ENCODE measurements at regions not wholly inside any gene's neighbourhood (a gene's known extent, or its start where the extent isn't known, plus 50 kb on each side); places are given as distances from the start of the nearest gene placed in this dataset.
"Not testable (repeated sequence)": the region's sequence is repeated elsewhere in the genome, so short reads cannot be mapped to it uniquely, and the experiment has no call there.

DNA sequence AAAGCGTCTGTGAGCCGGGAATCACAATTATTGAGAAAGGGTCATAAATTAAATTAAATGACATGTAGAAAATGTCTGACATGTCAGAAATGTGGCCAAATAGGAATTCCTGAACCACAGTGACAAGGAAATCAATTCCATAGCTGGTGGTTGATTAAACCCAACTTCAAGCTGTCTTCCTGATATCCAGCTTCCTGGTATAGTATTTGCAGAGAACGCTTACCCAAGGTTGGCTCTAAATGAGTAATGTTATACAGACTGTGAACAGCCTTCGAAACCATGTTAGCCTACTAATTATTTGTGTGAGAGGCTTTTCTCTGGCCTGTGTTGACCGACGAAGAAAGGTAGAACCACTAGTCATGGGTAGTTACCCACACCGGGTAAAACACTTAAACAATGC, 347.2 kb downstream of the RFC3 start:
- DNase-seq (ENCODE audit: low read depth in 2 of 2): no peak

DNA sequence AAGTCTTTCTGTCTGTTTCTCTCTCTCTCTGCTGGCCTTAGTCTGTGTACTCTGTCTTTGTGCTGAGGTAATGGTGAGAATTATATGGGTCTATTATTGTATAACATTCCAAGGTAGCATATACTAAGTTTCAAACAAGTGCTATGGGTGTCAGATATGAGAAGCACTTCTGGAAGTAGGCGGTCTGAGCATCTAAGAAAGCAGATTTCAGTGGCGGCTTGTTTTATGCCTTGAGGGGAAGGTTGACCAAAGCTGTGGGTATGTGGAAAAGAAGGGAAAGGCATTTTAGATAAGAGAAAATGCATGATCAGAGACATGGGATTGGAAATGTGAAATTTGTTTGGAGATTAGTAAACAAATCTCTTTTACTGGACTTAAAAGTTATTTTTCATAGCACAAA, 348.5 kb downstream of the RFC3 start:
- DNase-seq (ENCODE audit: low read depth in 2 of 2): no peak

DNA sequence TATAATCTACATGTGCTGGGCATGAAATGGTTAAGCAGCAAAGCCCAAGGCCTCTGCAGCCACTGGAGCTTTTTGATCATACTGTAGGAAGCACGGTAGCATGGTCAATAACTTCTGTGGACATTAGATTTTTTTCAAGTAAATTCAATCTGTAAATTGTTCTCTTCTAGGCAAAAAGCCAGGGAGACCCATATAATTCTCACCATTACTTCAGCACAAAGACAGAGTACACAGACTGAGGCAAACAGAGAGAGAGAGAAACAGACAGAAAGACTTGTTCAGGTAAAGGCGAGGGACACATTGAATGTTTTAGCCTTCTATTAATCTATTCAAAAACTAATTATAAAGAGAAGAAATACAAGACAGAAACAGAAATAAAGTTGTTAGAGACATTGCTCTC, 349.4 kb downstream of the RFC3 start:
- DNase-seq (ENCODE audit: low read depth in 2 of 2): no peak

DNA sequence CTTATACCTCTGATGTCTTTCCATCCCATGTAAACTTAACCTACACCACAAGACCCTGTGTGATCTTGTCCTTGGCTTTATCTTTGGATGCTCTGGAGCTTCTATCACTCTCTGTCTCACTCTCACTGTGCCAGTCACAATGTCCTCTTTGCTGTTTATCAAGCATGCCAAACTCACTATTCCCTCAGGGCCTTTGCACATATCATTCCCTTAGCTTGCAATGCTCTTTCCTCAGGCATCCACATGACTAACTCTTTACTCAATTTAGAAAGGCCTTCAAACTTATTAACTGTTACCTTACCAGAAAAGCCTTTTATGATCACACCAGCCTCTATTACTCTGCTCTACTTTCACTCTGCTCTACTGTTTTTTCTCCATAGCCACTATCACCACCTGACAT, 354.1 kb downstream of the RFC3 start:
- DNase-seq (ENCODE audit: low read depth in 2 of 2): no peak

DNA sequence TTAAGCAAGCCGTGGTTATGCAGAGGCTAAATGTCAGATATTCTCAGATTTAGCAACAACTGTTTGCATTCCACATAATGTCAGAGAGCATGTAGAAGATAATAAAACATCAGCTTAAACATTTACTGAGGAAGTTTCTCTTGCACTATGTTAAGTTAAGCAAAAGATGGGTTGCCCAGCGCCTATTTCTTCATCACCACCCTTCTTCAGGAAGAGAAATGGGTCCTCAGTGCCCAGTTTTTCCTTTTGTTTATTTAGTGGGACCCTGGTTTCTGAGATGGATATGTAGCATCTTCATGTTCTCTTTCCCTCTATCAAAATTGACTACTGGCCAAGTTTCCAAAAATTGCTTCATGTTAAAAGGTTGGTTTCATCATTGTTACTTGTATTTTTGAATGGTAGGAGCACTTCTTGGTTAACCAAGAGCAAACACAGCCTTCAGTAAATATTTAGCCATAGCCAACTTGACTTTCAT, 356.8 kb downstream of the RFC3 start:
- DNase-seq (ENCODE audit: low read depth in 2 of 2): no peak

DNA sequence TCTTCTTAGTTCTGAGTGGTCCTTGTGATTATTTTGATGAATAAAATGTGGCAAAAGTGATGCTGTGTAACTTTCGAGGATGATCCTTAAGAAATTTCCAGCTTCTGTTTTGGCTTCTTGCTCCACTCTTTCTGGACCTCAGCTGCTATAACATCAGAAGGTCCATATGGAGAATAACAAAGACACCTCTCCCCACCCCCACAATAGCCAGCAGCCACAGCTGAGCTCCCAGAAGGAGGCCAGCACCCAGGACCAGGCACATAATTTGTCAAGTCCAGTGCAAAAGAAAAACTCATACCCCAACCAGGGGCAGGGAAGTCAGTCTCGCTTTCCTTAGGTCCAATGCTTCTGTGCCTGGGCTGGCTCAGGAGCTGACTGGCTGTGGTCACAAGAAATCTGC, 357.6 kb downstream of the RFC3 start:
- no peak for DNase-seq (ENCODE audit: low read depth in 2 of 2)

DNA sequence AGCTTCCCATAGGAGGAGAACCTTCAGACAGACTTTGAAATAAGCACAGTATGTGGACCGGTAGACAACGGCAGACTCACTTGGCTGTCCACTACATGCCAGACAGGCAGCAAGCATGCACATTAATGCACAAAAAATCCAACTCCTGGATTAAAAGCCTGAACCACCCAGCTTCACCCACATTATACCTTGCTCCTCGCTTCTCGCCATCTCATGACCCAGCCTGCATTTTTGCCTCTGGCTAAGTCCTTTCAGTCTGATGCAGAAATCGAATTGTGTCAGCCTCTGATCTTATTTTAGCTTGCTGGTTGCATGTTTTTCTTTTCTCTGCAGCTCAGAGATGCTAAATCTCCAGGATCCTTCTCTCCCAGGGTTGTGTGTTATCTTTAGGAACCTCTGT, 358.7 kb downstream of the RFC3 start:
- no peak for DNase-seq (ENCODE audit: low read depth in 2 of 2)

DNA sequence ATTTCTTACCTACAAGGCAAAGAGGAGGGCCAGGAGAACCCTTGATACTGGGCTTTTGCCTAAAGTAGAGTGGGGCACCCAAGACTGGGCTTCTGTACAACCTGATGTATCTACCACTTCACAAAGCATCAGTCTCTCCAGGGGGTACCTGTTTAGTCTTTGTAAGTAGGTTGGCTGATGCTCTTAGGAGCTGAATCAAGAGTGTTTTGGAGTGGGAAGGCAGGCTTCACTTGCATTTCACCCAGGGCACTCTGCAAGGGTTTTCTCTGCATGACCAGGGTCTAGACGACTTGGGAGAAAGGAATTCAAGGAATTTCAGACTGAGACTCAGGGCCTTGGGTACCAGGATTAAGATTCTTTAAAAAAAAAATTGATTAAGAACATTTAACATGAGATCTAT, 361.5 kb downstream of the RFC3 start:
- no peak for DNase-seq (ENCODE audit: low read depth in 2 of 2)

DNA sequence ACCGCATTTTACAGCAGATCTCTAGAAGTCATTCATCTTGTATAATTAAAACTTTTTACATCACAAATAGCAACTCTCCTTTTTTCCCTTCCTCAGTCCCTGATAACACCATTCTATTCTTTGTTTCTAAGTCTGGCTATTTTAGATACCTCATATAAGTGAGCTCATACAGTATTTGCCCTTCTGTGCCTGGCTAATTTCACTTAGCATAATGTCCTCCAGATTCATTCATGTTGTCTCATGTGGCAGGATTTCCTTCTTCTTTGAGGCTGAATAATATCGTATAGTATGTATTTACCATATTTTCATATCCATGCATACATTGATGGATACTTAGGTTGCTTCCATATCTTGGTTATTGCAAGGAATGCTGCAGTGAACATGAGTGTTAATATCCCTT, 362.0 kb downstream of the RFC3 start:
- DNase-seq (ENCODE audit: low read depth in 2 of 2): no peak

DNA sequence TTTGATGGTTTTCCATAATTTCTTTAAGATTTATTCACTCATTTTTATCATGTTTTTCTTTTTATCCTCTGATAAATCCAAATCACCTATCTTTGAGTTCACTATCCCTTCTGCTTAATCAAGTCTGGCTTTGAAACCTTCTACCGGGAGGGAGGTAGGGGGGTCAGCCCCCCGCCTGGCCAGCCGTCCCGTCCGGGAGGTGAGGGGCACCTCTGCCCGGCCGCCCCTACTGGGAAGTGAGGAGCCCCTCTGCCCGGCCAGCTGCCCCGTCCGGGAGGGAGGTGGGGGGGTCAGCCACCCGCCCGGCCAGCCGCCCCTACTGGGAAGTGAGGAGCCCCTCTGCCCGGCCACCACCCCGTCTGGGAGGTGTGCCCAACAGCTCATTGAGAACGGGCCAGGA, 363.3 kb downstream of the RFC3 start:
- not testable (repeated sequence) for DNase-seq (ENCODE audit: low read depth in 2 of 2)

DNA sequence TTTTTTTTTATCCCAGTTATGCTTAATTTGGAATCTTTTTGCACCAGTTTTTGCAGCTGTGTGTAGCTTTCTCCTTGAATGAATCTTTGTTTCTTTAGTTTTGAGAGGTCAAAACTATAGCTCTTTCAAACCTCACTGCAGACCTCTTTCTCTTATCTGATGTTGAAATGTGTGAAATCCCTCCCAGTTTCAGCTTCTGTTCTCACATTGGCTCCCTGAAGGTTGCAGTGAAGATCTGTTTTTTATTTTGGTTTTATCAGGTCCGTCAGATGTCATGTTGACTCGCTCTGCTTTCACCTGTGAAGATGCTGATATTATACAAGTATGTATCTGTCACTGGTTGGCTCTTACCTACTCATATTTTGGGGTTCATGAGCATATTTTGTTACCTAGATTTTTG, 372.0 kb downstream of the RFC3 start:
- DNase-seq (ENCODE audit: low read depth in 2 of 2): no peak

DNA sequence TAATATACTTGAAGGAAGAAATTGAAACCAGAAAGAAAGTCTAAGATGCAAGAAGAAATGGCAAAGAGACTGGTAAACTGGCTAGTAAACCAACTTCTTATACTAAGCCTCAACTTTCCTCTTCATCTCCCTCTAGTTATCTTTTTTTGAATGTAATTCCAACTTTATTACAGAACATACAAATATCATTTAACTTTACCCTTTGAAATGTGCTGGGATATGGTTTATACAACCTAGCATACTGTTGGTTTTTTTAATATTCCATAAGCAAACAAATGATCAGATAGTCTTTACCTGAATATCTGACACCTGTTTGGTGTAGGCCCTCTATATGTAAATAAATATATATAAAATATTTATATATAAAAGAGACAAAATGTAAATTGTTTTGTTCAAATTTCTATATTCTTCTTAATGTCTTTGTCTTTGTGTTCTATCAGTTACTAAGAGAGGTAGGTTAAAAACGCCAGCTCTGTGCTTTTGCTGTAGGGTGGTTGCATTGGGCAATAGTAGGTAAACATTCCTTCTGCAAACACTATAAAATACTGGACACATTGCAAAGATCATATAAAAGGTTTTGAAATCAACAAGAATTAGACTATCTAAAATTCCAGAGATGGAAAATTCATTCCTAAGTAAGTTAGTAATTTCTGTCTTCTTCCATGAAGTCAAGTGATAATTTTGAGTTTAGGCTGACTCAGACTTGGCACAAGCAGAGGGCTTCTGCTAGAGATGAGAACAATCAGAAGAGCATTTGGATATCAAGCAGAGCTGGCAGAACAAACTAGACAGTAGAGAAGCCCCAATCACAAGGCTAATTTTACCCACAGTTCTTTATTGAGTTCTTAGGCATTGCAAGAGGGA, 383.3 kb downstream of the RFC3 start:
- DNase-seq (ENCODE audit: low read depth in 2 of 2): no peak

DNA sequence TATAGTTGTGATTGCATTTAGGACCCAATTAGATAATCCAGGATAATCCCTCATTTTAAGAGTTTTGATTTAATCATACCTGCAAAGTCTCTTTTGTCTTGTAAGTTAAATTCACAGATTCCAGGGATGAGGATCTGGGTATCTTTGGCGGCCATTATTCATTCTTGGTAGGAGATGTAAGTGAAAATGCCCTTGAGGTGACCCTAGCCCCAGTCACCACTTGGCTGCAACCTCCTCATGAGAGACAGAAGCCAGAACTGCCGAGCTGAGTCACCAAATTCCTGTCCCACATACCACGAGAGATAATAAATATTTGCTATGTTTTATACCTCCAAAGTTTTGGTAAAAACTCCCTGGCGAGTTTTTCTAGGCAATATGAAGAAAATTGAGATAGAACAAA, 389.4 kb downstream of the RFC3 start:
- no peak for DNase-seq (ENCODE audit: low read depth in 2 of 2)

DNA sequence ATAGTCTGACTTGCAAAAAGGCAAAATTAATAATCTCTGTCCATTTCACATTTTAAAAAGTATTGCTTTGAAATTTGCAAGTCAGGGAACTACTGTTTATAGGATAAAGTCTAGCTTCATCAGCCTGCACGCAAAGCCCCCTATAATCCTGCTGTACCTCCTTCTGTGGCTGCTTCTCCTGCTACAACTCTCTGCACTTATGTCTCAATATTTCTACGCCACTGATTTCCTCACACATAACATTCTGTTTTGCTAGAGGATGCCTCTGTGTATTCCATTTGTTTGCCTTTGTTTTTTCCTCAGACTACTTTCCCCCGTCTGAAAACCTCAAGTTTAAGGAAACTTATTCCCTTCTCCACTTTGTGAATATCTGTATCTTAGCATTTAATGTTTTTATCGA, 389.9 kb downstream of the RFC3 start:
- DNase-seq (ENCODE audit: low read depth in 2 of 2): no peak

DNA sequence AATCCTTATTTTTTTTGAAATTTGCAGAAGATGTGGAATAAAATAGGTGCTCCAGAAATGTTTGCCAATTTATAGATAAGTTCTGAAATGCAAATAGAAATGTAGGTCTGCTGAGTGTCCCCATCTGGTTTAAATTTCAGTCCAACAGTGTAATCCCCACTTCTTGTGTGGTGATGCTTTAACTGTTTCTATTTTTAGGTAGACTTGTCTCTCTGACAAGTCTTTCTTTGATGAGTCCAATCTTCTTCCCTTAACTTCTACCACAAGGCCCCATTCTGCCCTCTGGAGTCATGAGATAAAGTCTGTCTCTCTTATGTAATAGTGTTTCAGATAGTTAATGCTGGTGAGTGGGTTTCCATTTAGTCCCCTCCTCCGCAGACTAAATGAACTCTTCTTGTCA, 390.4 kb downstream of the RFC3 start:
- no peak for DNase-seq (ENCODE audit: low read depth in 2 of 2)

DNA sequence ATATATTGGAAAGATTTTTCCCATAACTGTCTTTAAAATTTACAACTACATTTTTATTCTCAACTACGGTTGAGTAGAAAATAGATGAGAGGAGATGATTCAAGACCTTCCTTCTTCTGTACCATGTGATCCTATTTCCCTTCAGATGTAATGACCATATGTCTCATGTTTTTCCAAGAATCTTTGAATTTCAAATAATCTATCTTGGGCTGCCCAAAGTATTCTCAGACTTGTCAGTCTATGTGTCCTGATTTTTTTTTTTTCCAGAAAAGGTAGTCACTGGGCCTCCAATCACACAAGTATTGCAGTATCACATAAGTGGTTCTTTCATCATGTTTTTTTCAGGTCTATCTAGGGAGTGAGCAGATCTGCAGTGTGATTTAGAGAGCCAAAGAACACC, 392.4 kb downstream of the RFC3 start:
- no peak for DNase-seq (ENCODE audit: low read depth in 2 of 2)

DNA sequence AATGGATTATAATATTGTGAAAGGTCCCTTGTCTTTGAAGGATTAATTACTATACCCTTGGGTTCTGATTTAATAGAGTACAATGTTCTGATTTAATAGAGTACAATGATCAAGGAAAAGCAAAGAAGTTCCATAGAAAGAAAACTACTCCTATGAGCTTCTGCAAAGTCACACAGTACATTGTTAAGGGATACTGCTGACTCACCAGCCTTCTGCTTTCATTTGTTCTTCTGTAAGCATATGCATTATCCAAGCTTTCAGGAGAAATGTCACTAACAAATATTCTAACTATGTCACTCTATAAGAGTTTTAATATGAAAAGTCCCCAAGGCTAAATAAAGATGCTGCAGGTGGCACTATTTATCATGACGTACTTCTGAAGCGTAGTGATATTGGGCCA, 396.7 kb downstream of the RFC3 start:
- DNase-seq (ENCODE audit: low read depth in 2 of 2): no peak

DNA sequence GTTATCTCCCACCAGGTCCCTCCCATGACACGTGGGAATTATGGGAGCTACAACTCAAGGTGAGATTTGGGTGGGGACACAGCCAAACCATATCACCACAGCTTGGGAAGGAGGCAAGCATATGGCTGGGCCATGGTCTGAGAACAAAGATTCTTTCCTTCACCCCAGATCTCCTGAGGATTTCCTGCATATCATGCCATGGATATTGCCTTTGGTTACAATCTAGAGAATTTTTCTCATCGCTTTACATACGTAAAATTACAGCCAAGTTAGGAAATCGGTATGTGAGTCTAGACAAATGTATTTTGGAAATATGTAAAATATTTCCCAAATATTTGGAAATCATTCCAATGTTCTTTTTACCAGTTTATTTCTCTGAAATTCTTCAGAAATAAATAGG, 398.3 kb downstream of the RFC3 start:
- no peak for DNase-seq (ENCODE audit: low read depth in 2 of 2)

DNA sequence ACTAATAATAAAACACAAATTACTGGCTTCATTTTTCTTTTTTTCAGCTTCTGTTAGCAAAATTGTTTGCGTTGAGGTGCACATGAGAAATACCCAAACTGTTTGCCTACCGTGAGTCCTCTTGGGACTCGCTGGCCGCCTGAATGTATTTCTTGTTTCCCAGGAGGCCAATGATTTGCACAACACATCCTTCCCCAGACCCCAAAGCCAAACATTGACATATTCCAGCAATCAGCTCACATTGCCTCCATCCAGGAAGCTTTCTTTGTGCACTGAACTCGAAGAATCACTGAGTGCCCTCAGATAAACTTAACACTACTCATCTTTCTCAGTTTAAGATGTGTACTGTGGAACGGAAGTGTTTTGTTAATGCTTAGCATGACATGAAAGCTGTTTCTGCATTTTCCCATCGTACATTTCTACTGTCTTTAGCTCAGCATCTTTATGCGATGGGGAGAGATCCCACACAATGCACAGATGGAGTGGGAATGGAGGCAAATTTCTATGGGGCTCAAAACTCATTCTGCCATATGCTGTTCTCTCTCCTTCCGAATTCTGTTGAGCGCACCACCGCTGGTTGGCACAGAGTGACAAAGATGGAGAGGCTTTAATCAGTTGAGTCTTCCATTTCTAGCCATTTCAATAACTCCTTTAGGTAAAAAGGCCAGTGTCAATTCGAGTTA, 399.5 kb downstream of the RFC3 start:
- no peak for DNase-seq (ENCODE audit: low read depth in 2 of 2)

DNA sequence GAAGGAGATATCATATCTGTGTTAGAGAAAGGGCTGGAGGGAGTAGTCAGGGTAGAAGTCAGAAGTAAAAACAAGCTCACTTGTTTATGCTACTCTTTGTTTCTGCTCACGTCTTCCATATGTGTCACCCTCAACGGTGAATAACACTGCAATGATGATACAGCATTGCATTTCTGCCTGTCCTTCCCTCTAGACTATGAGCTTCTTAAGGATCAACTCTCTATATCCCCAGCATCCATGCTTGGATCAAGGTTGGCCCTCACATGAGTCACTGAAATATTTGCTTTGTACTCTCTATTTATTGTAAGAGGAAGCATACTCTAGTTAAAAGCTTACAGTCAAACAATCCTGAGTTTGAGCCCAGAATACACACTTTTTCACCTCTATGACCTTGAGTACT, 406.0 kb downstream of the RFC3 start:
- no peak for DNase-seq (ENCODE audit: low read depth in 2 of 2)

DNA sequence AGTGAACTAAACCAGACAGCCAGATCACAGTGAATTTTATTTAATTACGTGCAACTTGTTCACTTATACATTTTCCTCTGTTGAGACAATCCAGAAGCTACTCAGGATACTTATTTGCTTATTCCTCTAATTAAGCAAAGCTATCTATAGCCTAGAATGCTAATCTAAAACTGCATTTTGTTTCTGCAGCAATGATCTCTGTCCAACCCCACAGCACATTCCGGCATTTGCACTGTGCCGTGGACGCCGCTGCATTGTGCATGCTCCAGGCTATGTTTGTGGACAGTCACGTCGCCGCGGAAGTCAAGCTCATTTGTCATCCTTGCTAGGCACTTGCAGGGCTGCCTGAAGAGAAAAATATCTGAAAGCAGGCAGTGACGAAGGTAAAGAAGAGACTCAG, 406.9 kb downstream of the RFC3 start:
- DNase-seq (ENCODE audit: low read depth in 2 of 2): no peak

DNA sequence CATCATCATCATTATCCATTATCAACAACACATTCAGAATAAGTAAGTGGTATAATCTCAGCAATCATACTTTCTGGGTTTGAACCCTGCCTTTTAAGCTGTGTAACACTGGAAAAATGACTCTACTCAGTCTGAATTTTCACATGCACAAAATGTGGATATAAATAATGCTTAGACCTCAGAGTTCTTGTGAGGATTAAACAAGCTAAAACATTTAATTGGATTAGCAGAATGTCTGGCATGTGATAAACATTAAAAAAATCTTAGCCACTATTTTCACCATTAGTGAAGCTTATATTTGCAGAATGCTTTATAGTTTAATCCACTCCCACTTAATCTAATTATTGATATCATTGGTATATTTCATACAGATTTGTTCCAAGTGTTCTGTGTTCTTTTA, 412.3 kb downstream of the RFC3 start:
- DNase-seq (ENCODE audit: low read depth in 2 of 2): no peak

DNA sequence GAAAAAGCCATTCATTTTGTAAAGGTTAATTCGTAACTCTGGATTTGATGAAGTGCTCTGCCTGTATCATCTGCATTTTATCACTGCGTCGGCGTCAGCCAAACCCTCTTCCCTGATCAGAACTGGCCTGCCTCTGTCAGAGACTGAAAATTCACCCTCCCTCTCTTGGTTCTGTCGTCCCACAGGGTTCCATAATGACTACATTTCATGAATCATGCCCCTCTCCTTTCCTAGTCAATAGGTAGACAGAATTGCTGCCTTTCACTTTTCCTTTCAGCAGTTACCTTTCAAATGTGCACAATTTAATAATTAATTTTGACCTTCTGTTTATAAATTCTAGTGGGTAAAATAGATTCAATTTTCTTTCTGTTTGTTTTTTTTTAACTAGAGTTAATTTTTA, 423.4 kb downstream of the RFC3 start:
- no peak for DNase-seq (ENCODE audit: low read depth in 2 of 2)

Measured in stimulated activated CD4-positive, alpha-beta T cell treated with anti-CD3 and anti-CD28 coated beads, Interleukin-1b, Interleukin-23, amount 100 ng/mL, for 1 hour (primary cell).